Kasumi-1 (cell line): ENCODE measurements at regions not wholly inside any gene's neighbourhood (a gene's known extent, or its start where the extent isn't known, plus 50 kb on each side); places are given as distances from the start of the nearest gene placed in this dataset.

Experiments
- DNase-seq, 2 experiments: peaks; one replicate each; lab custom pipeline; 2025; lab: John Stamatoyannopoulos, UW

DNA sequence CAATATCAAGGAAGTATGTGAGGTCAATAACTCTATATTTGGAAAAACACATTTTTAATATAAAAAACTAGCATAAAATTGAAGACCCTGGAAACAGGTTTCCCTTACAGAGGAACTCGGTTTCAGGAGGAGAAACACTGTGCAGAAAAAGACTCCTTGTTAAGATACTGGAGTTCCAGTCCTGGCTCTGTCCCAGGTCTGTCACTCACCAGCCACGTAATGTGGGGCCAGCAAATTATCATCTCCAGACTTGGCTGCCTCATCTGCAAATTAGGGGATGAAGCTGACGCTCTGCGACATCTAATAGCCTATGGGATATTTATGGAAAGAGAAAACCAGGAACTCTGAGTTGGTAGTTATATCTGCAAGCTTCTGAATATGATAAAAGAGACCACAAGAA is 702.7 kb downstream of the EPHA7 start:
- DNase-seq, result no peak

- DNase-seq, result no peak
Measured at GRCh38 chr6:92715991-92716390, 703.4 kb downstream of the EPHA7 start.

- no peak for DNase-seq
Measured at GRCh38 chr6:92714346-92714745, 705.0 kb downstream of the EPHA7 start.

DNA sequence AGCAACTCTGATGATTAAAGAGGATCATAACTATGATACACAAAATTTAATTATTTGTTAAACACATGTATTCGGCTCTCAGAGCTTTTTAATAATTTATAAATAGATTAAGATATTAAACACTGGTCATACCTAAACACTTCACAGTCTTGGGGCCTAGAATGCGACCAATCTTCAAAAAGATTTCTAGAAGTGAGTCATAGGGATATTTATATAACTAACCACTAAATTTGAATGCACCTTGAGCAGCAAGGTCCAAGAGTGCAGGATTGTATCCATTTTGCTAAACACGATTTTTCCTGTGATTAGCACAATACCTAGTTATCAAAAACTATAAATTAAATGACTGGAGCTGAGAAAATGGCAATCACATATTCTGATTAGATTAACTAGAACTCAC is 709.3 kb downstream of the EPHA7 start:
- DNase-seq, result no peak

GRCh38 chr6:92708945-92709344 is 710.4 kb downstream of the EPHA7 start:
- no peak for DNase-seq

- DNase-seq, result no peak
Measured at GRCh38 chr6:92708270-92708669, 711.1 kb downstream of the EPHA7 start.

- no peak for DNase-seq
Measured at GRCh38 chr6:92706976-92707375, 712.4 kb downstream of the EPHA7 start.

DNA sequence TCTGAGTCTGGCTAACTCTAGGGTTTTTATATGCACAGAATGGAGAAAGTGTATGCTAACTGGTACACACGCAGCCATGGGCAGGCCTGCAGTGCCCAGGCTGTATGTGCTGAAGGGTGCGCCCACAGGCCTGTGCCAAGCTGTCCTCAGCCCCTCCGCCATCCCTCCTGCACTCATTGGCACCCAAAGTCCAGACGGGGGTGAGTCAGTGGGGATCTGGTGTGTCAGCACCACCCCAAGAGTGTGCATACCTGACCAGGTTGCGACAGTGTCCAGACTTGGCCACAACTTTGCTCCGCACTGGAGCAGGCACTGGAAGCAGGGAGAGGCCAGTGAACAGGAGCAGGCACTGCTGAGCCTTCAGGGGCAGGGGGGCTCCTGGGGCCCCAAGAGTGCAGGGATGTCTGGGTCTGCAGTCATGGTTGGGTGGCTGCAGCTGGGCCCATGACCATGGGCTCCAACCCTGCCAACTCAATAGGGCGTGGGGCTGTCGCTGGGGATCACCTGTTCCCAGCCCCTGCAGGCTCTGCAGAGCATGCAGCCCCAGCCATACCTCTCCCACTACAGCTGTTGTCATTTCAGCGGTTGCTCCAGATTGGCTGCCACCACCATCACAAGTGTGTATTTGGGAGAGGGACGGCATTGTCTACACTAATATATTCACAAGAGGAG is 717.8 kb downstream of the EPHA7 start:
- DNase-seq, result no peak

DNA sequence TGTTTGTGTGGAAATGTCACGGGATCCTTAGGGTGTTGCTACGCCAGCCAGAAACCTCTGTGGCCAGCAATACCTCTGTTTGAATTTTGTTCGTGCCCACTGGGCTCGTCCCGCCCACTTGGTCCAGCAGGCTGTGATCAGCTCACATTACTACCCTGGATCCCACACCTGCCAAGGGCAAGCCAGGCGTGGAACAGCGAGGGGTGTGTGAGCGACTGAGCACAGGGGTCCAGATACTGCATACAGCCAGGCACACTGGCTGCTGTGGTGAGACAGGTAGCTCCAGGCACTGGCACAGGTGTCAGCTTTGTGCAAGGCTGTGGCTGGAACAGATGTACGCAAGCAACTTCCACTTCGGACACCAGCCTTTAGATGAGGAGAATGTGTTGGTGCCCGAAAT is 718.9 kb downstream of the EPHA7 start:
- DNase-seq, result no peak

DNA sequence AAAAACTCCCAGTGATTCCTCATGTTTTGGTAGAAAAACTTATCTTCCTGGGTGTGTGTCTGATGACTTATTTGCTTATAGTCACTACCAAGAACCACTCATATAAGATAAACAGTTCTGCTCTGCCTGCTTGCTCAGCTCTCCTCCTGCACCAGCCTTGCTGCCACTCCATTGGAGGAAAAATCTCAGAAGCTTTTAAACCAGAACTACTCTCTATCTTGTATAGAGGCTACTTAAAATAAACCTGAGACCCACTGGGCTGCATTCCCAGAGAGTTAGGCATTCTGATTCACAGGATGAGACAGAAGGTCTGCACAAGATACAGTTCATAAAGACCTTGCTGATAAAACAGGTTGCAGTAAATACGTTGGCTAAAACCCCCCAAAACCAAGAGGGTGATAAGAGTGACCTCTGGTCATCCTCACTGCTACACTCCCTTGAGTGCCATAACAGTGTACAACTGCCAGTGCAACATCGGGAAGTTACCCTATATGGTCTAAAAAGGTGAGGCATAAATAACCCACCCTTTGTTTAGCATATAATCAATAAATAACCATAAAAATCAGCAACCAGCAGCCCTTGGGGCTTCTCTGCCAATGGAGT is 728.3 kb downstream of the EPHA7 start:
- DNase-seq, result no peak

DNA sequence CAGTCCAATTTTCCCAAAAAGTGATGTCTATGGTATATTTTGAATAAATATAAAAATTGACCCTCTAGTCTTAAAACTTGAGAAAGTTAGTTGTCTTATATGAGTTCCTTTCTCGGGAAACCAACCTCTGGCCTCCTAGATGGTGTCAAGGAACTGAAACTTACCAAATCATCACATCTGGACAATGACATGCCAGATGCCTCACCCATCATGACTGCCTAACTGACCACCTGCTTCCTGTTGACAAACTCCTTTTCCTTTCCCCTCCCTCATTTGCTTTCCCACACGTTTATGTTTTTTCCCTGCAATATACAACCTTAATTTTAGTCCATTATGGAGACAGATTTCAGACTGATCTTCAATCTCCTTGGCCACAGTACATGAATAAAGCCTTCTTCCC is 731.0 kb downstream of the EPHA7 start:
- DNase-seq, result peak in 1 of 2 experiments; percentile 1

DNA sequence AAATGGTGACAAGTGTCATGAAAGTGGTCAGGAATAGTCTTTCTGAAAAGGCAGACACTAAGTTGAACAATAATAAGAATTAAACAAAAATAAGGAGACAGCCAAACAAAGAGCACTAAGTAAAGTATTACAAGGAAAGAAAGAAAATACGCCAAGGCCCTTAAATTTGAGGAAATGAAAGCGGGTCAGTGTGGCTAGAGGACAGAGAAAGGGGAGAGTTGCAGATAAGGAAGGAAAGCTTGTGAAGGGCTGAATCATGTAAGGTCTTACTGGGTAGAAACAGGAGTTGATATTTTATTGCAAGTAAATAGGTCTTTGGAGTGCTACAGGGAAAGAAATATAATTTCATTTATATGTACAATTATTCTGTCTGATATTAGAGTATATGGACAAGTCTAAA is 732.1 kb downstream of the EPHA7 start:
- no peak for DNase-seq

- DNase-seq, result no peak
Measured at GRCh38 chr6:92684386-92684785, 735.0 kb downstream of the EPHA7 start.

GRCh38 chr6:92683748-92684147 is 735.6 kb downstream of the EPHA7 start:
- no peak for DNase-seq

DNA sequence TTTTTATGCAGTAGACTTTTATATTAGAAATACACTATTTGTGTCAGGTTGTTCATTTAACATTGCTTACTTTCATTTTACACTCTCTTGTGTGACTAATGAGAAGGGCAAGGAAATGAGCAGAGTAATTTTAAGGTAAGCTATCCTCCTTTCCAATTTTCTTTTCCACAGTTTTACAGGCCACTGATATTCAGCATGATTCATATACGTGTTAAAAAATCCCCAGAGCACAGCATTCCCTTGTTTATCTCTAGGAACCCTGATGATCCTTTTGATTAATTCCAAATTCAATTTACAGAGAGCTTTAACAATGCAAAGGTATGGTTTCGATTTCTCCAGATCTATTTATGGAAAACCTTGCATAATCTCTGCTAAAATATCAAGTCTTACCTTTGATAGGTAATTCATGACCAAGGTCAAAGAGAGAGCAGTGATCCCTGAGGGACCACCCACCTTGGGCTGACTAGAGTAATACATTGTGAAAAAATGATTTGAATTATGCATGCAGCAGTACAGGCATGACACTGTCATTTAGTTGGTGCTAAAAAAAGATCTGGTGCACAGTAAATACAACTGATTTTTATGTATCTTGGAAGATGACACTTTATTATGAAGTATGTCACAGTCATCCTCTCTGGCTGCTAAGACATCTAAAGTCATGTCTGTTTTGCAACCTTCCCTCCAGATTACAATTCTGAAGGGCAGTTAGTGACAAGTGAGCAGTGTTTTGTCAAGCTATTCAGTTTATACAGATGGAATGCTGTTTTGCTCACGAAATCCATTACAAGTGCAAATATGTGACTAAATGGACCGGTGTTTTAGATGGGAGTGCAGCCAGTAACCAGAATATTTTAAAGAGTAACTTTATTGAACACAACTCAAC is 736.6 kb downstream of the EPHA7 start:
- no peak for DNase-seq

- DNase-seq, result no peak
Measured at GRCh38 chr6:92681401-92681800, 738.0 kb downstream of the EPHA7 start.

GRCh38 chr6:92671462-92671861 is 747.9 kb downstream of the EPHA7 start:
- peak; percentile 64 to 68 for DNase-seq

DNA sequence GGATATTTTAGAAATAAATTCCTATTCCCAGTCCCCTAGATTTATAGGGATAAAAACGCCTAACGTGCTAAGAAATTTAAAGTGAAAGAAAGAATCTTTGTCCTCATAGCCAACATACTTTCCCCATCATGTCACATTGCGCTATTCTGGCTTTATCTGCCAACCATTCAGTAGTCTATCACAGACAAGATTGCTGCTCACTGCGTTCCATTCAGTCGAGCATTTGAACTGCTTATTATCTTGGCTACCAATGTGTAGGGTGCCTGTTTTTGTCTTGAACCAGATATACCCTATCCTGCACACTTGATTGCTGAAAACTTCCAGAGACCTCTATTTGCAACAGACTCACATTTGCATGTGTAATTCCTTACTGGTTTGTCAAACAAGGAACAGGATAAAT is 751.5 kb downstream of the EPHA7 start:
- DNase-seq, result no peak

DNA sequence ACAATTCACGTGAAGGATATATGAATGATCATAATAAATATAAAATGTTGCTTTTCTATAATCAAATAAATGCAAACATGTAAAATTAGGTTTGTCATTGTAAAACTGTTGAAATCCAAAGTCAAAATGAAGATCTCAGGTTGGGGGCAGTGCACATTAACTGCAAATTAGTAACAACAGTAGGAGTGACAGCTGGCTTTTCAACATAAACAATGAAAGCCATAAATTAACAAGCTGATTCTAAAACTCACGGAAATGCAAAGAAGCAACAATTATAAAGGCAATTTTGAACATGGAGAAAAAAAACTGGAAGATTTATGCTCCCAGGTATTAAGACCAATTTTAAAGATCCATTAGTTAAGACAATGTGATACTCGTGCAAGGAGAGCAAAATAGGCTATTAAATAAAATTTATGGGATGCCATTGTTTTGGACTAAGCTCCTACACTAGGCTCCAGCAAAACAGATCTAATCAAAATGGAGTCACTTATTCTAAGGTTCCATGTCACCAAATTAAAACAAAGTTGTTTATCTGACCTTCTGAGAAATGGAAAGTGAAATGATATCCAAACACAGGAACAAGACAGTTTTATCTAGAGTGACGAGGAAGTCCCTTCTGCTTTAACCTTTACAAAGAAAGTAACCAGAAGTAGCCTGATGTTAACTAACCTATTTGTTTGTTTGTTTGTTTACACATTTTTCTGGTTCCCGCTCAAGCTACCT is 770.8 kb downstream of the EPHA7 start:
- DNase-seq, result no peak

DNA sequence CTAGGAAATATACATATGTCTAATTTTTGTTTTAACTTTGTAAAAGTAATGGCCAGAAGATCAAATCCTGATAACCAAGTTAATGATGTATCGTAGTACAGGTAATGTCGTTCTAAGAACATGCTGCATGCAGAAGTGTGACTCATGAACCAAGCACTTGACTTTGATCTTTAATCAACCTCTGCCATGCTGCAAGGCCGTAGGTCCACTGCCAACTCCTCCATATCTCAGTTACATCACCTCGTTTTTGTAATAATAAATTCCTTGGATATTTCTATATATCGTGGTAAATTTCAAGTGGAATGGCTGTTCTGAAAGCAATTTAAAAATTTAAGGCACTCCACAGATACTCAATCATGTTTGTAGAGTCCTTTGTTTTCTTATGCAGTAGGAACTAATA is 771.7 kb downstream of the EPHA7 start:
- DNase-seq, result no peak

GRCh38 chr6:92644104-92644791 is 775.1 kb downstream of the EPHA7 start:
- peak; percentile 68 to 74 for DNase-seq
